GM12875 (cell line): ENCODE measurements at regions not wholly inside any gene's neighbourhood (a gene's known extent, or its start where the extent isn't known, plus 50 kb on each side); places are given as distances from the start of the nearest gene placed in this dataset.

Experiments
- H3K4me3 ChIP-seq: one replicate; pipeline ENCODE4 v1.5.1; 2011; ENCODE audit warnings: low read depth, low read length, control low read depth
- TF ChIP-seq, protein P1 (sequence below): IDR thresholded peaks from 2 replicates; pipeline ENCODE4 v1.5.1; 2011; ENCODE audit warnings: low read depth, mild to moderate bottlenecking, control low read depth, inconsistent platforms, low read length, moderate library complexity, borderline replicate concordance; ENCODE audit not compliant: insufficient read depth

DNA sequence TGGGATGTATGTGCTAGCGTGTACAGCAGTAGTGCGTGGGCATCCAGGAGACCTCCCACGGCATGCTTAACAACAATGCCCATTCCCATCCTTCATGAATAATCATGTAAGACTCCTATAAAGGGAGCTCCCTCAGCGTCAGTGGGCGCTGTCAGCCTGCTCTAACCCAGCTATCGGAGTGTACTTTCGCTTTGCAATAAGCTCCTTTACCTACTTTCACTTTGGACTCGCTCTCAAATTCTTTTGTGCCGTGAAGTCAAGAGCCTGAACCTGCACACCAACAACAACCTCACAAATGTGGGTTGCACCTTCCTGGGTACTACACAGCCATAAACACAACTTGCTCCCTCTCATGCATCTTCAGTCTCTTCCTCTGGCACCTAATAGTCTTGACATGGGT, 114.8 kb upstream of the PAXBP1 start:
- H3K4me3 ChIP-seq = no peak overlapping the region
- TF ChIP-seq, protein P1, sequence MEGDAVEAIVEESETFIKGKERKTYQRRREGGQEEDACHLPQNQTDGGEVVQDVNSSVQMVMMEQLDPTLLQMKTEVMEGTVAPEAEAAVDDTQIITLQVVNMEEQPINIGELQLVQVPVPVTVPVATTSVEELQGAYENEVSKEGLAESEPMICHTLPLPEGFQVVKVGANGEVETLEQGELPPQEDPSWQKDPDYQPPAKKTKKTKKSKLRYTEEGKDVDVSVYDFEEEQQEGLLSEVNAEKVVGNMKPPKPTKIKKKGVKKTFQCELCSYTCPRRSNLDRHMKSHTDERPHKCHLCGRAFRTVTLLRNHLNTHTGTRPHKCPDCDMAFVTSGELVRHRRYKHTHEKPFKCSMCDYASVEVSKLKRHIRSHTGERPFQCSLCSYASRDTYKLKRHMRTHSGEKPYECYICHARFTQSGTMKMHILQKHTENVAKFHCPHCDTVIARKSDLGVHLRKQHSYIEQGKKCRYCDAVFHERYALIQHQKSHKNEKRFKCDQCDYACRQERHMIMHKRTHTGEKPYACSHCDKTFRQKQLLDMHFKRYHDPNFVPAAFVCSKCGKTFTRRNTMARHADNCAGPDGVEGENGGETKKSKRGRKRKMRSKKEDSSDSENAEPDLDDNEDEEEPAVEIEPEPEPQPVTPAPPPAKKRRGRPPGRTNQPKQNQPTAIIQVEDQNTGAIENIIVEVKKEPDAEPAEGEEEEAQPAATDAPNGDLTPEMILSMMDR = no peak

DNA sequence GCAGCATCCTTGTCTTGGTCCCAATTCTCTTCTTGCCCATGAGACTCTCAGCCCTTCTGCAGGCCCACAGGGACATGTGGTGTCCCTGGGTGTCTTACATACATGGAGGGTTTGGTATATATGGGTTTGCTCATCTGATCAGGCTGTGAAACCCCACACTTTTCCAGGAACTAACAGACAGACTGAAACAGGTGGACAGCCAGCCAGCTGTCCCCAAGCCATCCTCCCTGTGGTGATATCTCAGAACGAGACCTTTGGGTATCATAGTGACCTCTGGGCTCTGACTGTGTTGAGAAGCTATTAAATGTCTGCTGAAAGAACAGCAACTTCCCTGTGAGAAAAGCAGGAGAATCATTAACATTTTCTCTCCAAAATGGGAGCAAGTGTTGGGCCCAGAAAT, 115.5 kb upstream of the PAXBP1 start:
- TF ChIP-seq, protein P1 = no peak
- no peak overlapping the region for H3K4me3 ChIP-seq

DNA sequence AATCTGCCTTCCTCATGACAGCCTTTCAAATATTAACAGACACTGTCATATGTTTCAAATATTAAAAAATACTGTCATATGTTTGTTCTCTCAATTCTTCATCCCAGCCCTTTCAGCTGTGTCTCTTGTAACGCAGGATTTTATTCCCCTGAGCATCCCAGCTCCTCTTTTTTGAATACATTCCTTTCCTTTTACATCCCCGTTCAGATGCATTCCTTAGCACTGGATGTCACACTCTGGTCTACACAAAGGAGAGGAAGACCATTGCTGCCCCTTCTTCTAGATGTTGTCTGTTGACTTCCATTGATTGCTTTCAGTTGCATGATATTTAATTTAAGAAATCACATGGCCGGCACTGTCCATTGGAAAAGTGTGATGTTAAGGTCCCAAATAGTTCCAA, 117.4 kb upstream of the PAXBP1 start:
- TF ChIP-seq, protein P1 = no peak

DNA sequence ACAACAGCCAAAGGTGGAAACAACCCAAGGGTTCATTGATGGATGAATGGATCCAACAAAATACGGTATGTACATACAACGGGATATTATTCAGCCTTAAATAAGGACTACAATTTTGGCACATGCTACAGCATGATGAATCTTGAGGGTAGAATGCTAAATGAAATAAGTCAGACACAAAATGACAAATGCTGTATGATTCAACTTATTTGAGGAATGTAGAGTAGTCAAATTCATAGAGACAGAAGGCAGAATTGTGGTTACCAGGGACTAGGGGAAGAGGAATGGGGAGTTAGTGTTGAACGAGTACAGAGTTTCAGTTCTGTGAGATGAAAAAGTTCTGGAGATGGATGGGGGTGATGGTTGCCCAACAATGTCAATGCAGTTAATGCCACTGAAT, 118.0 kb upstream of the PAXBP1 start:
- TF ChIP-seq, protein P1 = no peak
- H3K4me3 ChIP-seq = no peak overlapping the region

More for the DNA sequence above, 117.4 kb upstream of the PAXBP1 start:
- H3K4me3 ChIP-seq = no peak overlapping the region

DNA sequence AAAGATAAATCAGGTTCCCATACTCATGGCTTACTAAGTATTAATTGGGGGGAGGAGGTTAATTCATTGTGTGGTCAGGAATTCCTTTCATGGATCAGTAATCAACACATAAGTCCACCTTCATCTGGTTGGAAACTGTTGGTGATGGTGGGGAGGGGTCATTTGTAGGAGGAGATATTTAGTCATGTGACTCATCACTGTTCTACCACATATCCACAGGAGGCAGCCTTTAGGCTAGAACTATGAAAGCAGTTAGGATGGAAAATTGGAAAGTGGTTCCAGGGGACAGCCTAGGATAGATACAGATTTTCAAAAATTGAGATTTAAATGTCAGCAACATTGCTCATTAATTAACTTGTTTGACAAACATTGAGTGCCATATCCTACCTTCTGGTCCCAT, 122.8 kb upstream of the PAXBP1 start:
- no peak overlapping the region for H3K4me3 ChIP-seq
- TF ChIP-seq, protein P1 = no peak

DNA sequence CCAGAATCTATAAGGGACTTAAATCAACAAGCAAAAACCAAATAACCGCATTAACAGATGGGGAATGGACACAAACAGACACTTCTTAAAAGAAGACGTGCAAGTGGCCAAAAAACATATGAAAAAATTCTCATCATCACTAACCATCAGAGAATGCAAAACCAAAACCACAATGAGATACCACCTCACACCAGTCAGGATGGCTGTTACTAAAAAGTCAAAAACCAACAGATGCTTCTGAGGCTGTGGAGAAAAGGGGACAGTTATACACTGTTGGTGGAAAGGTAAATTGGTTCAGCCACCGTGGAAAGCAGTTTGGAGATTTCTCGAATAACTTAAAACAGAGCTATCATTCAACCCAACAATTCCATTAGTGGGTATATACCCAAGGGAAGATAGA, 124.9 kb upstream of the OLIG2 start:
- TF ChIP-seq, protein P1 = no peak
- no peak overlapping the region for H3K4me3 ChIP-seq

DNA sequence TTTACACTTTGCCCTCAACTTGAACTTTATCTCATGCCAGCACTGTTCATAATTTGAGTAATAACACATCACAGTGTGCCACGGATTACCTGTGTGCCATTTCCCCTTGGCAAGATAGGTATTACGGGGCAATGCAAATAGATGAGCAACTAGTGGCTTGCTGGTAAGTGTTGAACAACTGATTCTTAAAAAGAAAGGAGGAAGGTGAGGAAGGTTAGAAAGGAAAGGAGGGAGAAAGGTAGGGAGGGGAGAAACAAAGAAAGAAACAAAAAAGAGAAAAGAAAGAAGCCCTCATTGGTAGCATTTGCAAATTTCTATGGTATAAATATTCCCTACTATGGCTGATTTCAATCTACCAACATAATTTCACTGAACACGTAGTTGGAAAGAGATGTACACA, 118.2 kb upstream of the OLIG2 start:
- TF ChIP-seq, protein P1 = no peak

More for the DNA sequence above, 118.2 kb upstream of the OLIG2 start:
- no peak overlapping the region for H3K4me3 ChIP-seq
